SK-N-SH treated with all-trans-retinoic acid at 6 μM for 48 hours (cell line): ENCODE measurements at regions not wholly inside any gene's neighbourhood (a gene's known extent, or its start where the extent isn't known, plus 50 kb on each side); places are given as distances from the start of the nearest gene placed in this dataset.

ENCODE experiments used
- CREB5 ChIP-seq: fragments of 250-450 bp; sonication (Bioruptor Pico); IDR thresholded peaks from 2 replicates; pipeline ENCODE4 v1.5.1; 2020; ENCODE audit warnings: low read depth, mild to moderate bottlenecking, moderate library complexity
- CSDC2 ChIP-seq: fragments of 250-450 bp; sonication (Bioruptor Pico); IDR thresholded peaks from 2 replicates; pipeline ENCODE4 v1.5.0; 2020; ENCODE audit warnings: mild to moderate bottlenecking, moderate library complexity
- ISL1 ChIP-seq: fragments of 250-450 bp; sonication (Bioruptor Pico); IDR thresholded peaks from 2 replicates; pipeline ENCODE4 v2.1.2; 2022; ENCODE audit warnings: mild to moderate bottlenecking, moderate library complexity
- OSR1 ChIP-seq: fragments of 250-450 bp; sonication (Bioruptor Pico); IDR thresholded peaks from 2 replicates; pipeline ENCODE4 v1.8.0; 2022; ENCODE audit warnings: moderate library complexity, mild to moderate bottlenecking, inconsistent platforms
- RARB ChIP-seq: fragments of 250-450 bp; sonication (Bioruptor Pico); IDR thresholded peaks from 2 replicates; pipeline ENCODE4 v1.8.0; 2021; ENCODE audit warnings: mild to moderate bottlenecking, moderate library complexity
- TCF4 ChIP-seq: fragments of 250-450 bp; sonication (Bioruptor Pico); IDR thresholded peaks from 2 replicates; pipeline ENCODE4 v1.8.0; 2021; ENCODE audit warnings: mild to moderate bottlenecking, moderate library complexity, borderline replicate concordance
- TOX ChIP-seq: fragments of 250-450 bp; sonication (Bioruptor Pico); IDR thresholded peaks from 2 replicates; pipeline ENCODE4 v1.8.0; 2021; ENCODE audit warnings: mild to moderate bottlenecking, moderate library complexity, borderline replicate concordance
- ZNF565 ChIP-seq: fragments of 450-650 bp; formaldehyde crosslinking; conservative IDR thresholded peaks from 2 replicates; pipeline ENCODE4 v1.5.0; 2020; ENCODE audit warnings: low read depth, mild to moderate bottlenecking, moderate library complexity
- TF ChIP-seq, protein P1 (sequence below): fragments of 250-450 bp; sonication (Bioruptor Pico); IDR thresholded peaks from 2 replicates; pipeline ENCODE4 v1.8.0; 2020; ENCODE audit warnings: mild to moderate bottlenecking, moderate library complexity, borderline replicate concordance

DNA sequence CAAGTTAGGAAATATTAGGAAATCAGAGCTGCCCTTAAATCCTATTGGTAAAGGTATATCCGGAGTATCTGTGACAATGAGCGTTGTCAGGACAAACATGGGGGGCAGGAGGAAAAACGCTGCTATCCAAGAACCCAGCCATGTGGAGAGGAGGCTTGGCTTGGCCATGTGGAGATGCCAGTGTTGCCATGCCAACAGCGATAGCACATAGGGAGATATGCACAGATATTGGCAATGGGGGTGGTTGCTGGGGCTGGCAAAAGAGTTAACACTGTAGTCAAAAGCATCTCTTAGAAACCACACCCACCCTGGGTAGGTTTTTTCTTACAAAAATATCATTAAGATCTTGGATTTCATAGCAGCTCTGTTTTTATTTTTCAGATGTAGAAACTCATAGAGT lies 106.4 kb upstream of the ASTN2 start:
- no peak for TF ChIP-seq OSR1
- no peak for TF ChIP-seq ISL1
- no peak for TF ChIP-seq TOX (CRISPR knock-in tag)
- TF ChIP-seq ZNF565 (CRISPR knock-in tag): no peak
- no peak for TF ChIP-seq RARB
- no peak for TF ChIP-seq CSDC2 (CRISPR knock-in tag)
- TF ChIP-seq CREB5 (CRISPR knock-in tag): no peak
- TF ChIP-seq TCF4: no peak
- TF ChIP-seq, protein P1, sequence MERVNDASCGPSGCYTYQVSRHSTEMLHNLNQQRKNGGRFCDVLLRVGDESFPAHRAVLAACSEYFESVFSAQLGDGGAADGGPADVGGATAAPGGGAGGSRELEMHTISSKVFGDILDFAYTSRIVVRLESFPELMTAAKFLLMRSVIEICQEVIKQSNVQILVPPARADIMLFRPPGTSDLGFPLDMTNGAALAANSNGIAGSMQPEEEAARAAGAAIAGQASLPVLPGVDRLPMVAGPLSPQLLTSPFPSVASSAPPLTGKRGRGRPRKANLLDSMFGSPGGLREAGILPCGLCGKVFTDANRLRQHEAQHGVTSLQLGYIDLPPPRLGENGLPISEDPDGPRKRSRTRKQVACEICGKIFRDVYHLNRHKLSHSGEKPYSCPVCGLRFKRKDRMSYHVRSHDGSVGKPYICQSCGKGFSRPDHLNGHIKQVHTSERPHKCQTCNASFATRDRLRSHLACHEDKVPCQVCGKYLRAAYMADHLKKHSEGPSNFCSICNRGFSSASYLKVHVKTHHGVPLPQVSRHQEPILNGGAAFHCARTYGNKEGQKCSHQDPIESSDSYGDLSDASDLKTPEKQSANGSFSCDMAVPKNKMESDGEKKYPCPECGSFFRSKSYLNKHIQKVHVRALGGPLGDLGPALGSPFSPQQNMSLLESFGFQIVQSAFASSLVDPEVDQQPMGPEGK (CRISPR knock-in tag): no peak
